Suppressor macrophage treated with lipopolysaccharide for 1 hour (primary cell): ENCODE measurements at regions not wholly inside any gene's neighbourhood (a gene's known extent, or its start where the extent isn't known, plus 50 kb on each side); places are given as distances from the start of the nearest gene placed in this dataset.
A peak's percentile ranks its signal among the peaks of the same experiment; 100 is the strongest.

ENCODE experiments used
- DNase-seq, 3 donors: peaks; one replicate each; pipeline ENCODE4 v3.0.0-alpha.2; 2020 to 2022

DNA sequence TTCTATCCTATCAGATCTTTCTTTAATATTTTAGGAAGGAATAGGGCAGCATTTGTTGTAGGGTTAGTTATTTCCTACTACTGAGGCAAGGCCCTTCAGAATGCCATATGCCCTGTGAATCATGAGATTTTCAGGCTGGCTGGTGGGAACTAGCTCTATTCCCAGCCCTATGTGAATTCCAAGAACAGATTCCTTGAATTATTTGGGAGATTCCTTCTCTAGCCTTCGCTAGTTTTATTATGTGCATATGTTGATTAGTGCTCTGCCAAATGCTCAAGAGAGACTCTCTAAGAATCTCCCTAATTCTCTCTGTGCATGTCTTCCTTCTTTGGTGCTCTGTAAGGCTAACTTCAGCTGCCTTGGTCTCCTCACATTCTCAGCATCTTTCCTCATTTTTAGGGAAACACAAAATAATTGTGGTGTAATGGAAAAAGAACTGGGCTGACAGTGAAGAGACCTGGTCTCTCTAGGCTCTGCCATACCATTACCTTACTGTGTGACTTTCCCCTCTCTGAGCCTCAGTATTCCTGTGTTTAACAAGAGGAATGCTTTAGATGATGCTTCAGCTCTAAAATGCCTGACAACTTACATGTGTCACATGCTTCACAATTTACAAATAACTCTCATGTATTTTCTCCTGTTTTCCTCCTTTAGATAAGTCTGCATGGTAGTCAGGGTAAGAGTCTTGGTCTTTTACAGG is 79.7 kb downstream of the VMA21 start:
- no peak for DNase-seq

DNA sequence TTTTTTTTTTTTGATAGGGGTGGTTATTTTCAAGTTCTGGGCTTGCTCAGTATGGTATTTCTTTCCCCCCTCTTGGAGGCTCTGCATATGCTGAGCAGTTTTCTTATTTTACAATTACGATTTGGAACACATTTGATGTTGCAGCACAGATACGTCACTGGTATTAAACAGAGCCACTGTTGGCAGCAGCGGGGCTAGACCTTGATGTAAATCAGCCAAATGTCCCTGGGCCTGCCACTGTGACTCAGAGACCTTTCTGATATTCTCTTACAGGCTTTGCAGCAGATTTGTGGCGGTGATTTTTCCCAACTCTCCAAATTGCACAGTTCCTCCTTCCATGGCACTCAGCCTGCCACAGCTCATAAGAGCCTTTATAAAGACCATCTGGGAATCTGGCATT is 81.1 kb downstream of the VMA21 start:
- DNase-seq, result no peak

DNA sequence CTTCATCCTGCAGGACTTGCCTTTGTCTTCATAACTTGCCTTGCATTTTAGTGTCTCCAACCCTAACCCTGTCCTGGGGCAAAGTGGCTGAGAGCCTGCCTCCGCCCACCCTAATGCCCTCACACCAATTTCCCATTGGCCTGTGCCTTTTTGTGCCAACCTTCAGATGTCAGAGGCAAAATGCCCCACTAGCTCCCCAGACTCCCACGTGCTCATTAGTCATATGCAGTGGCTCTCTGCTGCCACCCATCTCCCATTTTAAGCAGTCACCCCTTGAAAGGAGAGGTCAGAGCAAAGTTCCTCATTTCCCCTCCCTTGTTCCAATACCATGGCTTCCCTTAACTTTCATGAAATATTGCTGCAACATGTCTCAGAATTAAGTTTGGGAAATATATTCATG is 74.8 kb upstream of the PASD1 start:
- DNase-seq, result peak; percentile 62 to 70 (median 65)

DNA sequence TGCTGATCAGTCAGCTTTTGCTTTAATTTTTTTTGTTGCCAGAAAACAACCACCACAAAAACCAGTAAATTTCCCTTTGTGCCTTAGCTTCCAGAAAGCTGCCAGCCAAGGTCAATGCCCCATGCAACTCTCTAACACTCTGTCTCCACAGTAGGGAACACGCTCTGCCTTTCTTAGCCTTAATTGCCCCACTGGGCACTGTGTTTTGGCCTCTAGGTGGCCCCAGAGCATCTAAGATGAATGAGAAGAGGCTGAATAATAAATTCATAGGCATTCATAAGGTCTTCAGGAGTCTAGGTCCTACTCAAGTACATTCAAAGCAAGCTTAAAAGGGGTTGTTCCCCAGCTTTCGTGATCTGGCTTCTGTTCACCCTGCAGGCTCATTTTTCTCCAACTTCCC is 57.7 kb upstream of the PASD1 start:
- peak in 2 of 3 donors; percentile 0 to 3 for DNase-seq

DNA sequence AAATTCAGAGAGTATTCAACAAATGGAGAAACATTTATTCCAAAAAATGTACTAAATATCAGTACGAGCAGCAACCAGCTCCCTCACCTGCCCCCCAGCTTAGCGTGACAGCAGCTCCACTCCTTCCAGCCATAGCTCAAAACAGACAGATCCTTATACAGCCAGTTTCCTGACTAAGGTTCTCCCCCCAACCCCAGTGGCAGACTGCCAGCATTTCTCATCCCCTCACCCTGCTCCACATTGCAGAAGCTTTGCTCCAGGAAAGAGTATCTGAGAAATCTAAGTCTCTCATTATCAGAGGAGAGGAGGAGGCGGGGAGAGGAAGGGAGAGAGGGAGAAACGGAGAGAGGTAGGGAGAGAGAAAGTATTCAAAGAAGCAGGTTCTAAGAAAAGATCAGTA is 53.3 kb upstream of the PASD1 start:
- DNase-seq, result no peak

DNA sequence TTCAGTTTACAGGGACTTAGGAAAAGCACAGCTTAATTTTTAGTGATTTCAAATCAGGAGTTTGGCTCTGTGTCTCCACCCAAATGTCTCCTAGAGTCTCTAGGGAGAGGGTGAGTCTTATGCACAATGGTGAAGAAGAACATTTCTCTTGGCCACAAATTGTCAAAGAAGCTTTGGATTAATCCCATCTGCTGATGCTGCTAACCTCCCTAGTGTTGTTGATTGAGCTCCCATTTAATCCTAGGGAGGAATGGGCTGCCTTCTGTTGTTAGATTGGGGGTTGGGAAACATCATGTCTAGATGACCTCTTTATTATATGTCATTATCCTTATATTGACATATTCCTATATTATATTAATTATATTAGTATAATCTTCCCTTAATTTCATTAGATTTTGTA is 50.0 kb upstream of the PASD1 start:
- no peak for DNase-seq
